Astrocyte (in vitro differentiated cells and primary cell): ENCODE measurements at regions not wholly inside any gene's neighbourhood (a gene's known extent, or its start where the extent isn't known, plus 50 kb on each side); places are given as distances from the start of the nearest gene placed in this dataset.

ENCODE experiments used
- DNase-seq: peaks from one replicate; pipeline ENCODE4 v3.0.0-alpha.2; 2010; ENCODE audit warnings: low read depth
- FAIRE-seq: peaks from 2 replicates; lab custom pipeline; 2011; peaks lifted over from hg19 to GRCh38; lab: Jason Lieb, UNC
- H2AFZ ChIP-seq: 2 replicates; pipeline ENCODE4 v1.6.0; 2012; ENCODE audit warnings: low read depth, low read length, inconsistent platforms
- H3K27ac ChIP-seq: 2 replicates; pipeline ENCODE4 v1.5.1; 2011; ENCODE audit warnings: low read depth, low read length, inconsistent platforms
- H3K27me3 ChIP-seq: 2 replicates; pipeline ENCODE4 v1.6.0; 2011; ENCODE audit warnings: low read length, inconsistent platforms; ENCODE audit not compliant: insufficient read depth
- H3K36me3 ChIP-seq: 2 replicates; pipeline ENCODE4 v1.5.1; 2011; ENCODE audit warnings: low read length, inconsistent platforms; ENCODE audit not compliant: insufficient read depth
- H3K4me1 ChIP-seq: 2 replicates; pipeline ENCODE4 v1.5.1; 2011; ENCODE audit warnings: low read length, inconsistent platforms; ENCODE audit not compliant: insufficient read depth
- H3K4me2 ChIP-seq: 2 replicates; pipeline ENCODE4 v1.6.0; 2012; ENCODE audit warnings: low read length, inconsistent platforms
- H3K4me3 ChIP-seq: 2 replicates; pipeline ENCODE4 v1.5.1; 2011; ENCODE audit warnings: low read depth, mild to moderate bottlenecking, low read length, inconsistent platforms; ENCODE audit not compliant: insufficient read depth
- H3K79me2 ChIP-seq: 2 replicates; pipeline ENCODE4 v1.6.0; 2012; ENCODE audit warnings: mild to moderate bottlenecking, low read length, inconsistent platforms; ENCODE audit not compliant: insufficient read depth
- H3K9ac ChIP-seq: 2 replicates; pipeline ENCODE4 v1.6.0; 2012; ENCODE audit warnings: mild to moderate bottlenecking, low read length, inconsistent platforms
- H3K9me3 ChIP-seq: 2 replicates; pipeline ENCODE4 v1.5.1; 2012; ENCODE audit warnings: low read depth, mild to moderate bottlenecking, low read length, inconsistent platforms; ENCODE audit not compliant: insufficient read depth
- H4K20me1 ChIP-seq: 2 replicates; pipeline ENCODE4 v1.6.0; 2012; ENCODE audit warnings: low read length, inconsistent platforms; ENCODE audit not compliant: insufficient read depth
- H3K27ac Mint-ChIP-seq: one replicate; pipeline ENCODE4 v1.8.0; 2021; ENCODE audit warnings: mild to moderate bottlenecking, mixed read lengths; ENCODE audit not compliant: unreplicated experiment
- H3K27me3 Mint-ChIP-seq: one replicate; pipeline ENCODE4 v1.8.0; 2021; ENCODE audit warnings: low read depth, mixed read lengths; ENCODE audit not compliant: unreplicated experiment
- H3K36me3 Mint-ChIP-seq: one replicate; pipeline ENCODE4 v1.8.0; 2021; ENCODE audit warnings: low read depth, mixed read lengths; ENCODE audit not compliant: unreplicated experiment
- H3K4me1 Mint-ChIP-seq: one replicate; pipeline ENCODE4 v1.8.0; 2021; ENCODE audit warnings: low read depth, mixed read lengths; ENCODE audit not compliant: unreplicated experiment
- H3K4me3 Mint-ChIP-seq: one replicate; pipeline ENCODE4 v1.8.0; 2021; ENCODE audit warnings: mild to moderate bottlenecking, moderate library complexity, mixed read lengths; ENCODE audit not compliant: unreplicated experiment
- H3K9me3 Mint-ChIP-seq: one replicate; pipeline ENCODE4 v1.8.0; 2021; ENCODE audit warnings: mild to moderate bottlenecking, mixed read lengths; ENCODE audit not compliant: unreplicated experiment
- CTCF ChIP-seq: IDR thresholded peaks from 2 replicates; pipeline ENCODE4 v1.5.1; 2011; ENCODE audit warnings: low read depth, mild to moderate bottlenecking, inconsistent platforms, low read length, moderate library complexity; ENCODE audit not compliant: insufficient read depth
- EZH2 ChIP-seq: IDR thresholded peaks from 2 replicates; pipeline ENCODE4 v1.6.1; 2012; ENCODE audit warnings: mild to moderate bottlenecking, low read length, inconsistent platforms; ENCODE audit not compliant: insufficient read depth

- no peaks in the 10 kb centered on the region for H3K9me3 ChIP-seq
- DNase-seq = peak; percentile 69
- H3K36me3 Mint-ChIP-seq = peaks cover 43% of the 10 kb centered on the region
- no peaks in the 10 kb centered on the region for H3K9me3 Mint-ChIP-seq
- H2AFZ ChIP-seq = no peak overlapping the region
- peaks cover 98% of the 10 kb centered on the region for H3K79me2 ChIP-seq
- H3K4me3 Mint-ChIP-seq = peak overlapping the region; percentile 62
- peak overlapping the region; percentile 93 for H3K27ac Mint-ChIP-seq
- peak; percentile 86 for TF ChIP-seq CTCF
- TF ChIP-seq EZH2 = no peak
- H4K20me1 ChIP-seq = peaks cover 92% of the 10 kb centered on the region
- no peak overlapping the region for H3K4me3 ChIP-seq
- H3K9ac ChIP-seq = peak overlapping the region; percentile 80
- no peaks in the 10 kb centered on the region for H3K27me3 ChIP-seq
- no peak for FAIRE-seq
- H3K27me3 Mint-ChIP-seq = no peaks in the 10 kb centered on the region
- H3K4me1 ChIP-seq = peaks cover 88% of the 10 kb centered on the region
- peak overlapping the region; percentile 60 for H3K4me2 ChIP-seq
- H3K4me1 Mint-ChIP-seq = peaks cover 84% of the 10 kb centered on the region
- peak overlapping the region; percentile 94 for H3K27ac ChIP-seq
- H3K36me3 ChIP-seq = peaks cover 48% of the 10 kb centered on the region
Measured at GRCh38 chr7:130896898-130897514, 163.0 kb upstream of the KLF14 start.

GRCh38 chr7:130897515-130898419 is 163.8 kb upstream of the KLF14 start:
- Histone ChIP-seq H3K79me2 (peaks cover 100% of the 10 kb centered on the region), H3K4me2 (peak overlapping the region; percentile 60)
- FAIRE-seq = no peak

More at GRCh38 chr7:130897515-130898419, 163.8 kb upstream of the KLF14 start:
- DNase-seq = no peak
- peaks cover 51% of the 10 kb centered on the region for H3K36me3 ChIP-seq
- peak overlapping the region; percentile 53 for H3K9ac ChIP-seq
- no peaks in the 10 kb centered on the region for H3K9me3 ChIP-seq
- H3K27ac ChIP-seq = peak overlapping the region; percentile 94
- H2AFZ ChIP-seq = no peak overlapping the region
- TF ChIP-seq CTCF (no peak), EZH2 (no peak)
- H3K27ac Mint-ChIP-seq = peak overlapping the region; percentile 93
- H3K27me3 Mint-ChIP-seq = no peaks in the 10 kb centered on the region
- H3K27me3 ChIP-seq = no peaks in the 10 kb centered on the region
- no peak overlapping the region for H3K4me3 ChIP-seq
- peaks cover 92% of the 10 kb centered on the region for H3K4me1 ChIP-seq
- peaks cover 87% of the 10 kb centered on the region for H3K4me1 Mint-ChIP-seq
- no peaks in the 10 kb centered on the region for H3K9me3 Mint-ChIP-seq
- H3K36me3 Mint-ChIP-seq = peaks cover 41% of the 10 kb centered on the region
- H4K20me1 ChIP-seq = peaks cover 91% of the 10 kb centered on the region
- no peak overlapping the region for H3K4me3 Mint-ChIP-seq
